ENCODE measurements at regions not wholly inside any gene's neighbourhood (a gene's known extent, or its start where the extent isn't known, plus 50 kb on each side); places are given as distances from the start of the nearest gene placed in this dataset.

GRCh38 chr1:67977756-67978155, 72.7 kb downstream of the DIRAS3 start:
- no peaks in the 10 kb centered on the region for H3K4me1 ChIP-seq (ENCODE audit: control insufficient read depth in 4 of 4, insufficient read depth in 4 of 4, low read length in 3 of 4)
- H3K27ac ChIP-seq (ENCODE audit: low read depth in 1 of 2, low read length in 2 of 2): no peak overlapping the region
- H3K36me3 ChIP-seq (ENCODE audit: control insufficient read depth in 4 of 4, insufficient read depth in 3 of 4, low read depth in 1 of 4, low read length in 3 of 4): no peaks in the 10 kb centered on the region
- DNase-seq (ENCODE audit: low spot score): no peak
- no peak overlapping the region for H3K4me3 ChIP-seq (ENCODE audit: low read depth in 1 of 3, low read length in 3 of 3)
- H3K9ac ChIP-seq (ENCODE audit: low read depth in 1 of 2, low read length in 2 of 2): no peak overlapping the region
- H3K9me3 ChIP-seq (ENCODE audit: control insufficient read depth in 4 of 4, low read length in 3 of 4): no peaks in the 10 kb centered on the region
- 63% methylated on average over 3 of the region's 3 CpGs for WGBS
- H3K27me3 ChIP-seq (ENCODE audit: control insufficient read depth in 4 of 4, insufficient read depth in 4 of 4, low read length in 3 of 4): no peaks in the 10 kb centered on the region
- TF ChIP-seq GABPA (IDR thresholded peaks at IDR 0.05 in 1 of 2, conservative IDR thresholded peaks at IDR 0.05 in 1 of 2) (no peak), TAF1 (conservative IDR thresholded peaks at IDR 0.05) (no peak), FOXA2 (IDR thresholded peaks at IDR 0.05) (no peak), CTCF (IDR thresholded peaks at IDR 0.05; ENCODE audit: low read depth, low read length, missing input control) (no peak), RXRA (IDR thresholded peaks at IDR 0.05) (no peak), ATF3 (IDR thresholded peaks at IDR 0.05) (no peak), EGR1 (IDR thresholded peaks at IDR 0.05; ENCODE audit: low read depth in 2 of 2) (no peak), HNF4A (conservative IDR thresholded peaks at IDR 0.05) (no peak), SP1 (IDR thresholded peaks at IDR 0.05) (no peak), ZBTB33 (IDR thresholded peaks at IDR 0.05) (no peak)

GRCh38 chr1:67973051-67973450, 77.4 kb downstream of the DIRAS3 start:
- H3K36me3 ChIP-seq (ENCODE audit: control insufficient read depth in 4 of 4, insufficient read depth in 3 of 4, low read depth in 1 of 4, low read length in 3 of 4): no peaks in the 10 kb centered on the region
- H3K4me1 ChIP-seq (ENCODE audit: control insufficient read depth in 4 of 4, insufficient read depth in 4 of 4, low read length in 3 of 4): no peaks in the 10 kb centered on the region
- no peak overlapping the region for H3K9ac ChIP-seq (ENCODE audit: low read depth in 1 of 2, low read length in 2 of 2)
- no peak overlapping the region for H3K4me3 ChIP-seq (ENCODE audit: low read depth in 1 of 3, low read length in 3 of 3)
- TF ChIP-seq FOXA1 (IDR thresholded peaks at IDR 0.05): no peak
- TF ChIP-seq CTCF (IDR thresholded peaks at IDR 0.05; ENCODE audit: low read depth, low read length, missing input control): no peak
- TF ChIP-seq ZBTB33 (IDR thresholded peaks at IDR 0.05): no peak
- TF ChIP-seq TAF1 (conservative IDR thresholded peaks at IDR 0.05): no peak
- no peak for TF ChIP-seq RXRA (IDR thresholded peaks at IDR 0.05)
- TF ChIP-seq ATF3 (IDR thresholded peaks at IDR 0.05): no peak
- no peak for TF ChIP-seq FOXA2 (IDR thresholded peaks at IDR 0.05)
- TF ChIP-seq, protein P1, sequence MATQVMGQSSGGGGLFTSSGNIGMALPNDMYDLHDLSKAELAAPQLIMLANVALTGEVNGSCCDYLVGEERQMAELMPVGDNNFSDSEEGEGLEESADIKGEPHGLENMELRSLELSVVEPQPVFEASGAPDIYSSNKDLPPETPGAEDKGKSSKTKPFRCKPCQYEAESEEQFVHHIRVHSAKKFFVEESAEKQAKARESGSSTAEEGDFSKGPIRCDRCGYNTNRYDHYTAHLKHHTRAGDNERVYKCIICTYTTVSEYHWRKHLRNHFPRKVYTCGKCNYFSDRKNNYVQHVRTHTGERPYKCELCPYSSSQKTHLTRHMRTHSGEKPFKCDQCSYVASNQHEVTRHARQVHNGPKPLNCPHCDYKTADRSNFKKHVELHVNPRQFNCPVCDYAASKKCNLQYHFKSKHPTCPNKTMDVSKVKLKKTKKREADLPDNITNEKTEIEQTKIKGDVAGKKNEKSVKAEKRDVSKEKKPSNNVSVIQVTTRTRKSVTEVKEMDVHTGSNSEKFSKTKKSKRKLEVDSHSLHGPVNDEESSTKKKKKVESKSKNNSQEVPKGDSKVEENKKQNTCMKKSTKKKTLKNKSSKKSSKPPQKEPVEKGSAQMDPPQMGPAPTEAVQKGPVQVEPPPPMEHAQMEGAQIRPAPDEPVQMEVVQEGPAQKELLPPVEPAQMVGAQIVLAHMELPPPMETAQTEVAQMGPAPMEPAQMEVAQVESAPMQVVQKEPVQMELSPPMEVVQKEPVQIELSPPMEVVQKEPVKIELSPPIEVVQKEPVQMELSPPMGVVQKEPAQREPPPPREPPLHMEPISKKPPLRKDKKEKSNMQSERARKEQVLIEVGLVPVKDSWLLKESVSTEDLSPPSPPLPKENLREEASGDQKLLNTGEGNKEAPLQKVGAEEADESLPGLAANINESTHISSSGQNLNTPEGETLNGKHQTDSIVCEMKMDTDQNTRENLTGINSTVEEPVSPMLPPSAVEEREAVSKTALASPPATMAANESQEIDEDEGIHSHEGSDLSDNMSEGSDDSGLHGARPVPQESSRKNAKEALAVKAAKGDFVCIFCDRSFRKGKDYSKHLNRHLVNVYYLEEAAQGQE (IDR thresholded peaks at IDR 0.05): no peak
- no peak for TF ChIP-seq SP1 (IDR thresholded peaks at IDR 0.05)
- TF ChIP-seq JUND (IDR thresholded peaks at IDR 0.05): no peak
- no peak for TF ChIP-seq RAD21 (IDR thresholded peaks at IDR 0.05)
- no peak for TF ChIP-seq MAX (IDR thresholded peaks at IDR 0.05)
- no peak for TF ChIP-seq HNF4A (conservative IDR thresholded peaks at IDR 0.05)
- H3K9me3 ChIP-seq (ENCODE audit: control insufficient read depth in 4 of 4, low read length in 3 of 4): no peaks in the 10 kb centered on the region
- H3K27me3 ChIP-seq (ENCODE audit: control insufficient read depth in 4 of 4, insufficient read depth in 4 of 4, low read length in 3 of 4): no peaks in the 10 kb centered on the region
- H3K27ac ChIP-seq (ENCODE audit: low read depth in 1 of 2, low read length in 2 of 2): no peak overlapping the region
- DNase-seq (ENCODE audit: low spot score): no peak

Data from liver (tissue), 8 donors.